Pulmonary artery endothelial cell (primary cell): ENCODE measurements at regions not wholly inside any gene's neighbourhood (a gene's known extent, or its start where the extent isn't known, plus 50 kb on each side); places are given as distances from the start of the nearest gene placed in this dataset.

ENCODE experiments used
- DNase-seq: peaks from one replicate; pipeline ENCODE4 v3.0.0-alpha.2; 2011; ENCODE audit warnings: low read depth, low spot score

DNA sequence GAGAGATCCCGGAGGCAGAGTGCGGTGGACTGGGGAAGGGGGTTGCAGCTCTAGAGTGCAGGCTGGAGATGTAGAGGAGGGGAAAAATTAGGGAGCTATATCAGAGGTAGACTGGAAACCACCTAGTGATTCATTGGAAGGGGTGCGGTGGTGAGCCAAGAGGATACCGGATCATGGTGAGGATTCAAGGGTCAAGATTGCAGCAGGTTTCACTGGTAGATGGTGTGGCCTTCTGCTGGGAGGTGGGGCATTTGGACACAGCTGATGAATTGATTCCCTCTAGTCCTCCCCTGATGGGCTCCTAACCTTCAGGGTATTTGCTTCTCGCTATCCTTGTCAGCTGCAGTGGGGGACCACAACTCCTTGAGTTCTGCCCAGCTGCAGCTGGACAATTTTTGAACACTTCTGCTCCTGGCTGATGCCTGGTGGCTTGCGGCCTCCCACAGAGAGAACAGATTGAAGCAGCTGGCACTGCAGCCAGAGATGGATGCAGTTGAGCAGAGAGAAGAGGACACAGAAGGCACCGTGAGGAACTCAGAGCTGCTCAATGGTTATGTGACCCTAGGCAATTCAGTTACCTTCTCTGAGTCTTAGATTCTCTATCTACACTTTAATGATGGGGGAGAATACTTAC, 134.4 kb upstream of the ABCA1 start:
- no peak for DNase-seq

DNA sequence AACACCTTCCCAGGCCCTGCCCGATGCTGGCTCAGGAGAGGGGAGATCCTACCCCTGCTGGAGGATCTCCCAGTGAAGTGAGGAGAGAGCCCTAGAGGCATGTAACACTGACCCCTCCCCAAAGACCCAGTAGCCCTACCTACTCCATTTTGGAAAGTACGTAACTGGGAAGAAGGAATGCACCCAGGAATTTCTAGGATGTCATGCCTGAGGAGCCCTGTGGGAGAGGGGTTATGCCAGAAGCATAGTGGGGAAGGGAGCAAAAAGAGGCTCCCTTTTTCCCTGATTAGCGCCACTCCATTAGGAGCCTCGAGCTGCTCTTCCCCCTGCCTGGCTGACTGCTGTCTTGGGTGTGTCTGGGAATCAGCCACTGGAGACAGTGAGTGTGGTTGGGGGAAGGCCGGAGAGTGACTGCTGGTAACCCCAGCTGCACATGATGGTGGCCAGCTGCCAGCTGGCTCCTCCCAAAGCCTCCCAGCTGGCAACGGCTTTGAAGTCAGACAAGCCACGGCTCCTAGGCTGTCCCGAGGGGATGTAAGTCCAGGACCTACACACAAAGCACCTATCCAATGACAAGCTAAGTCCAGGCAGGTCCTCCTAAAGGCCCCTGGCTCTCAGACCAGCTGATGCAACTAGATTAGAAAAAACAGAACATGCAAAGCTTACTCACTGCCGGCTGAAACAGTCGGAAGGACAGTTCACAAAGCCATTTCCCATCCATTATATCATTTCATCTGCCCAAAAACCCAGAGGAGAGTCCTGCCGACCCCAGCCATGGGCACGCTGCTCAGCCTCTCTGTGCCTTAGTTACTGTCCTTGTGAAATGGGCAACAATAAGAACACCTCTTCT, 136.5 kb upstream of the ABCA1 start:
- DNase-seq, result peak; percentile 17

DNA sequence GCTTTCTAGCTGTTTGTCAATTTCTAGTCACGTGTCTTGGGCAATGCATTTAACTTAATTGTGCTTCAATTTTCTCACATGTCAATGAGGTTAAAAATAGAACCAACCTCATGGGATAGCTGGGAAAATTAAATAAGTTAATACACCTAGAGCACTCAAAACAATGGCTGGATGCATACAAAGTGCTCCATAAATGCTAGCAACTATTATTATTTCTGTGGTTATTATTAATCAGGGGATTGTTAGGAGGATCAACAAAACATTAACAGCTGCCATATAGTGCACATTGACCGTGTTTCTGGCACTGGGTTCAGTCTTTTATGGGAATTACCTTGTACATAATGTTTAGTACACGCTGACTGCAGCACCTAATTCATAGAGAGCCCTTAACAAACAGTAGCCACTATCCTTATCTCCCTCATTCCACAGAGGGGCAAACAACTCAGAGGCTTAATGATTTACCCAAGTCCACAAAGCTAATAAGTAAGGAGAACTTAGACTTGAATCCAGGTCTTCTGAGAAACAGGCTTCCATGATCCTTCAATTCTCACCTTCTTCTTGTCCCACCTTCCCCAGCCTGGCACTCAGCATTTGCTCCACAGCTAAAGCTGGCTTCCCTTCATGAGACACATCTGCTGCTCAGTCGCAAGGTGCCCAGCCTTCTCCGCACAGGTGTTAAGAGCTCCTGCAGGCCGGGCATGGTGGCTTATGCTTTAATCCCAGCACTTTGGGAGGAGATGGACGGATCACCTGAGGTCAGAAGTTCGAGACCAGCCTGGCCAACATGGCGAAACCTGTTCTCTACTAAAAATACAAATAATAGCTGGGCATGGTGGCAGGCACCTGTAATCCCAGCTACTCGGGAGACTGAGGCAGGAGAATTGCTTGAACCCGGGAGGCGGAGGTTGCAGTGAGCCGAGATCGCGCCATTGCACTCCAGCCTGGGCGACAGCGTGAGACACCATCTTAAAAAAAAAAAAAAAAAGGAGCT, 137.4 kb upstream of the ABCA1 start:
- DNase-seq, result no peak

DNA sequence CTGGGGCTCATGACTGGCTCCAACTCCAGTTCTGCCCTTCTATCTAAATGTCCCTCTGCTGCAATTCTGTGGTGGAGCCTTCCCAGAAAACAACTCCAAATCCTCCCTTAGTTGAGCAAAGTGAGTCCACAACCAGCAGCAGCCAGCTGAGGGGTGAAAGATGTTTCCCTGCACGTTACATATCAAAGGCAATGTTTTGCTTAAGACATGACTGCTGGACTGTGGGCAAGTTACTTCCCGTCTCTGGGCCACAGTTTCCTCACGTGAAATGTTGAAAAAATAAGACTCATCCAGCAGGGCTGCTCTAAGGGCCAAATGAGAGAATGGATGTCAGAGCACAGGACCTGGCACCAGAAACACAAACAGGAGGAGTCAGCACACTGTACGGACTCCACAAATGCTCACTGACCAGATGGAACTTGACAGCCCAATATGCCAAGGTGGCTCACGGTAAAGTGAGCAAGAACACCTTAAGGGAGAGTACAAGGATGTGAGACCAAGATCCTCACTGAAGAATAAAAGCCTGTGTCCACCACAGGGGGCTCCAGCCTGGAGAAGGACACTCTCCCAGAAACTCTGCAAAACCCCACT, 138.4 kb upstream of the ABCA1 start:
- DNase-seq, result no peak

DNA sequence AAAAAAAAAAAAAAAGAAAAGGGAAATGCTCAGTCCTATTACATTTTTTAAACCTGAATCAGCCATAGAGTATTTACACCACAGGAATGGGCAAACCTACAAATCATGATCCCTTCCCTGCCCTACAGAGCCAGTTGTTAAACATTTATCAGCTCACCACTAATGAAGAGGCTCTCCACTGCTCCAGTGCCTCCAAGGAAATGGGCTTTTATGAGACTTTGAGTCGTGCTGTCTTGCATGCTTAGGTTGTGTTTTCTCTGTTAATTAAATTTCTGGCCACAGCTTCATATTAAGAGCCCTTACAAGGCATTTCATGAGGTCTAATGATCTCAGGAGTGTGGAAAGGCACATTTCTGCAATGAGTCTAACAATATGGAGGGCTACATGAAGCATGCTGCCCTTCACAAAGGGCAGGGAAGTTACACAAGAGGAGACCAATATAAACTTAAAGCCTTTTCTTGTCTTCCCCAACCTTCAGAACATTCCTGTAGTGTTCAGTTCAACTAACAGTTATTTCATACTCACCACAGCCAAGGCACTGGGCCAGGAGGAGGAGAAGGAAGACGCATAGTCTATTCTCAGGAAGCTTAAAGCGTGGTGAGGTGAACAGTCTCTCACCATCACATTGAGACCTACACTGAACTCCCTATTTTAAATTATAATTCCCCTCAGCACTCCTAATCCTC, 140.1 kb upstream of the ABCA1 start:
- no peak for DNase-seq

DNA sequence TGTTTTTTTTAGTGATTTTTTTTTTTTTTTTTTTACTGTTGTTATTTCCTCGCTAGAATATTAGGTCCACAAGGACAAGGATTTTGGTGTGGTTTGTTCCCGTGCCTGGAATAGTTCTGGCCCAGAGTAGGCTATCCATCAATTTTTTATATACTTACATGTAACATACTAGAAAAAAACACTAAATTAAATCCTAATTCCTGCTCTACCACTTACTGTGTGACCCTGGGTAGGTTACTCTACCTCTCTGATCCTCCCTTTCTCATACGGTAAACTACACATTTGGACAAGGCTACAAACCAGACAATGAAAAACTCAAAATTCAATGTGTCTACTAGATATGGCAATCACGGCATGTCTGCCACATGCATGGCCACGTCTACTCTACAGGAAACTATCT, 141.3 kb upstream of the ABCA1 start:
- no peak for DNase-seq

DNA sequence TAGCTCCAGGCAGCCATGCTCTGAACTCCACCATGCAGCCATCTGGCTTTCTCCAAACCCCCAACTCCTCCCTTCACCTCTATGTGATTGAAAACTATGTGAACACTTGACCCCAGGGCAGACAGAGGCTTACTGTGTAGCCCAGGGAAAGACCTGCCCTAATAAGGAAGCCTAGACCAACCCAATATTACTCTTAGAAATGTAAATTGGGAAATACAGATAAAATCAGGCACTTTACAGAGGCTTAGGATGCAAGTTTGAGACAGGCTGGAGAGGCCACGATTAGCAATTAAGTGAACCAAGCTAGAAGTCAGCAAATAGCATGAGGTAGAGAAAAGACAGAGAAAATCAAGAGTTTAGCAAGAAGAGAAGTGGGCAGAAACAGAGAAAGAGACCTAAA, 141.7 kb upstream of the ABCA1 start:
- DNase-seq, result no peak

DNA sequence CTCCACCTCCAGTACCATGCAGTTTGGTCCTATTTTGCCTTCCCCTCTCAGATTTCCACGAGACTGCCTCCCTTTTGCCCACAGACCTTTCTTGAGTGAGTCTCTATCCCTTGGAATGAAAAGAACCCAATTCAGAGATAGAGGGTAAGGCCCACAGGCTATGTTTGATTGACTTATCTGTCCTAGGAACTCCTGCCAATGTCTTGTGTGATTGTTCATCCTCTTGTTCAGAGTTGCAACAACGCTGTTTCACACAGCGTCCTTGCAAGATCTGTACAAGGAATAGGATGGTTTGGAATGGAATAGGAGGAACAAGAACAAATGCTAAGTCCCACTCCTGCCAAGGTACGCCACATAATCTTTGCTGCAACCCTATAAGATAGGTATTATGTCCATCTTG, 142.2 kb upstream of the ABCA1 start:
- no peak for DNase-seq

DNA sequence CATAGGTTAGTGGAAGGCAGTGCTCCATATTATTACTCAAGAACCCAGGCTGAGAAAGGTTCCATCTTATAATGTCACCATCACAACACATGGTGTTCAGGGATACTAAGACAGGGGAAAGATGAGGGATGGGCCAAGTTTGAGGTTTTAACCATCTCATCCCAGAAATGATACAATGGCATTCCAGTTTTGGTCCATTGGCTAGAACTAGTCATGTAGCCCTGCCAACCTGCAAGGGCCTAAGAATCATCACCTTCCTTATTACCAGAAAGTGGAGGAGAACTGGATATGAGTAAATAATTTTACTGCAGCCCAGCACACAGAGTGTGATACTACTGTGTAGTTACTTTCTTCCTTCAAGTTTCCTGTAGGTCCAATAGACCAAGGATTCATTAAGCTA, 144.5 kb upstream of the ABCA1 start:
- DNase-seq, result no peak

DNA sequence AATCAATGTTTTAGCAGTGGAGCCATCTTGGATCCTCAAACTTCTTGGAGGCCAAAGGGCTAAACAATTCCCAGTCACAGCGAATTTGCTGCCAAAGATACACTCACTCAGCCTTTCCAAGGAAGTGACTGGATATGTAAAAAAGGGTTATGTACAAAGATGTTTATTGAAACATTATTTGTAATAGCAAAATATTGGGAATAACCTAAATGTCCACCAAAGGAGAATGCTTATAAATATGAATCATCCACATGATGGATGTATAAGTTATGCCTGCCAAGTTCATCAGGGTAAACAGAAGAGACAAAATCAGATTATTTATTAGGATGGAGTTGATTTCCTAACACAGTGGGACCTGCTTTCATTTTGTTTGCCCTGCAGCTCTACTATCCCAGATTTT, 145.2 kb upstream of the ABCA1 start:
- no peak for DNase-seq

DNA sequence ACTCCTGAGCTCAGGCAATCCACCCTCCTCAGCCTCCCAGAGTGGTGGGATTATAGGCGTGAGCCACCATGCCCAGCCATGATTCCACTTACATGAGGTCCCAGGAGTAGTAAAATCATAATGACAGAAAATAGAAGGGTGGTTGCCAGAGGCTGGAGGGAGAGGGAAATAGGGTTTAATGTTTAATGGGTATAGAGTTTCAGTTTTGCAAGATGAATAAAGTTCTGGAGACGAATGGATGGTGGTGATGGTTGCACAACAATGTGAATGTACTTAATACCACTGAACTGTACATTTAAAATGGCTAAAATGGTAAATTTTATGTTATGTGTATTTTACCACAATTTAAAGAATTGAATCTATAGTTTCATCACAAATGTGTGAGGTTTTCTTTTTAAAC, 146.5 kb upstream of the ABCA1 start:
- DNase-seq, result no peak

DNA sequence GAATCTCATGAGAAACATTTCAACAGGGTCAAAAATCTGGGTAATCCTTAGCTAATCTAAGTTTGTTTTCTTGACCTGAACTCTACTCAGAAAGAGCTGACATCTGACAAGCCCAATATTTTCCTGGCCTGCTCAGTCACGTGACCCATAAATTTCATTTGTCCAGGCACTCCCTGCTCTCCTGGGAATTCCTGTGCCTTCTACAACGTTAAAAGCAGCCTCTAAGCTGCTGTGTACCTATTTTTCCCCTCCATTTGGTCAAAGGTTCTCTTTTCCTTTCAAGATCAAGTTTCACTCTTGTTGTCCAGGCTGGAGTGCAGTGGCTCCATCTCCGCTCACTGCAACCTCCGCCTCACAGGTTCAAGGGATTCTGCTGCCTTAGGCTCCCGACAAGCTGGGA, 148.8 kb upstream of the ABCA1 start:
- no peak for DNase-seq

DNA sequence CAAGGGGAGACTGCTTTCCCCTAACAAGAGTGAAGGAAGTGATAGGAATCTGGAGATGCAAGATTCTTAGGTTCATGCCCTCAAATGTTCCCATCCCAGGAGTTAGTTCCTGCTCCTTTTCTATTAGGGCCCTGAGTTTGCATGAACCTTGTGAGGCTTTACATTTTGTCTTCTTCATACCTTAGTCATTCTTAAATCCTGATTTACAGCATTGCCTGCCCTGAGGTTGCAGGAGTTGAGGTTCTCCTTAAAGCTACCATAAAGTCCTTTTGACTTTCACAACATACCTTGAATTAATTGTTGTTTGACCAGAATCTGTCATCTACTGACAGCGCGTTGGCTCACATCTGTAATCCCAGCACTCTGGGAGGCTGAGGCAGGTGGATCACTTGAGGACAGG, 151.5 kb upstream of the ABCA1 start:
- no peak for DNase-seq

DNA sequence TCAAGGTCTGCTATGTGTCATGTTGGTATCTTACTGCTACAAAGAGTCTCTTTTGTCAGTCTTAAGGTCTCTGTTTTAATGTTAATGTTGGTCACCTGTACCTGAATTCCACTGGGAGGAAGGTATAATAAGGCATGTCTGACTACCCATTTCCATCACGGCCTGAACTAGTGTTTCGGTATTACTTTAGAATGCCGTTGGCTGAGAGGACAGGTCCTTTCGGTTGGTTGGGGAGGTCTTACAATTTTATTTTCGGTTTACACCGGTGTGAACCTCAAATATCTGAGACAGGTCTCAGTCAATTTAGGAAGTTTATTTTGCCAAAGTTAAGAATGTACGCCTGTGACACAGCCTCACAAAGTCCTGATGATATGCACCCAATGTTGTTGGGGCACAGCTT, 154.9 kb upstream of the ABCA1 start:
- DNase-seq, result no peak

DNA sequence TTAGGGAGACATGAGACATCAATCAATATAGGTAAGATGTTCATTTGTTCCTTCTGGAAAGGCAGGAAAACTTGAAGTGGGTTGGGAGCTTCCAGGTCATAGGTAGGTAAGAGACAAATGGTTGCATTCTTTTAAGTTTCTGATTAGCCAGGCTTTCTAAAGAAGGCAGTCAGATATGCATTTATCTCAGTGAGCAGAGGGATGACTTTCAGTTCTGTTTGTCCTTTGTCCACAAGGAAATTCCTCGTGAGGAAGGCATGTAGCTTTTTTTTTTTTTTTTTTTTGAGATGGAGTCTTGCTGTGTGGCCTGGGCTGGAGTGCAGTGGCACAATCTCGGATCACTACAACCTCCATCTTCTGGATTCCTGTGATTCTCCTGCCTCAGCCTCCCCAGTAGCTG, 155.3 kb upstream of the ABCA1 start:
- no peak for DNase-seq

DNA sequence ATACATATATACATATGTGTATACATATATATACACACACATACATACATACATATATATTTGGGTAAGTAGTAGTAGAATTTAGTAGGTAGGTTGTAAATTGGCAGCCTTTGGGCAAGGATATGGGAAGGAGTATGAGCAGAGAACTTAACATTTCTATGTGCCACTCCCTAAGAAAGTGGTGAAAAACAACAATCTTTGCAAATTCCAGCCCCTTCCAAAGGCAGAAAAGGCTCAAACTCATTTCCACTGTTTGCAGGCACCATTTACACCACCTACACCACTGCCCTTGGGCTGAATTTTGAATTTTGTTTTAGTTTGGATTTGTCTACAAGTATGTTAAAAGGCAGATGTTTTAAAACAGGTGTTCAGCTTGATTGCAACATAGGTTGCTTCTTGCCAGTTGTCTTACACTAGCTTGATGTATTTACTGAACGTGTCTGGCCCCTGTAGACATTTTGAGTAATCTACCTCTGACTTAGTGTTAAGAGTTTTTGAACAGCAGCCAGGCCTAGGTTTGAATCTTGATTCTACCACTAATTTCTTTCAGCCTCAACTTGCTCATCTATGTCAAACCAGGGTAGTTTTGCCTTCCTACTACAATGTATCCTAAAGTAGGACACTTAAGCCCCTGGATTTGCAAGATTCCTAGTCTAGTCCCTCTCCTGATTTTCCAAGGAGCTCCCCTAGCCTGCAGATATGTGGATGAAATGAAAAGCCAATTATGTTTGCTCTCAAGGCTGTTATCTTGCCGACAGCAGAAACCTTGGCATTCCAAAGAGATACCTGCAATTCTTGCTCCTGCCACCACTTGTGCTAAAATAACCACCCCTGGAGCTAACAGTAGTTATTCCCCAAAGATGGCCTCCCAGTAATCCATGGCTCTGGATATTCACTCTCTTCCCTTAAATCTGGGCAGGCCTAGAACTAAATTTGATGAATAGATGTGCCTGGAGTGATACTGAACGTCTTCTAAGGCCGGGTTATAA, 156.2 kb upstream of the SLC44A1 start:
- DNase-seq, result no peak

DNA sequence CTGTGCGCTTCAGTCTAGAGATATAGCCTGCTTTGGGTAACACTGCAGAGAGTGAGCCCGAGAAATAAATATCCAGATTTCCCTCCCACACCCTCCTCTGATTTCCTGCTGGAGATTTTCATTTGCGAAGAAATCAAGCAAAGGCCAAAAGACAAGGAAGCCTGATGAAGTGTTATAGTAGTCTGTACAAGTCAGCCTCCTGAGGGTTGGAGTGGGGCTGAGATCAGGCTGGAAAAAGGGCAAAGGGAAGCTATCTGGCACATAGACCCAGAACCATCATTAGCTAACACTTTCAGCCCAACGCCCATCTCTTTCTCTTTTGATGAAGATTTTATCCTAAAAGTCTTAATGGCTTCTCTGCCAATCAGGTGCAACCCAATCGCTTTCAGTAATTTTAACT, 154.6 kb upstream of the SLC44A1 start:
- DNase-seq, result no peak

DNA sequence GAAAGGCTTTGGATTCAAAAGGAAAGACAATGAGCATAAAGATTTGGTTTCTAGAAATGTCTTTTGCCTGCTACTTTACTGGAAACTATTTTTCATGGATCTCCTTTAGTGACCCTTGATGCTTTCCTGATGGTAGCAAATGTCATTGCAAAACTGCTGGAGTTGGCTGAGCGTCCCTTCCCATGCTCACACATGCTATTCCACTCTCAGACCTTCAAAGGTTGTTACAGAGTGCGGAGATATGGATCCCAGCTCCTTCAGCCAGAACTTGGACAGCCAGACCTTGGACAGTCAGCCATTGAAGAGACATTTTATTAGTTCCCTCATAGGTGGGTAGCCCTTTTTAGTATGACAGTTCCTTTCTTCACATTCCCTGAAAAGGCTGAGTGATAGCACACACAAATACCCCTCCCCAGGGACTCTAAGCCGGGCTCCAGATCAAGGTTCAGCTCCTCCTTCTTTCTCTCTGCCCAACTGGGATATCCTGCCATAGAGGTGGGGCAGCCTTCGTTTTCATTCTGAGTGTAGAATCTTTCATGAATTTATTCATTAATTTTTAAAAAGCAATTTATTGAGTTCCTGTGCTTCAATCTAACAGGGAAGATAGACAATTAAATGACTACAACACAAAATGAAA, 153.3 kb upstream of the SLC44A1 start:
- no peak for DNase-seq

DNA sequence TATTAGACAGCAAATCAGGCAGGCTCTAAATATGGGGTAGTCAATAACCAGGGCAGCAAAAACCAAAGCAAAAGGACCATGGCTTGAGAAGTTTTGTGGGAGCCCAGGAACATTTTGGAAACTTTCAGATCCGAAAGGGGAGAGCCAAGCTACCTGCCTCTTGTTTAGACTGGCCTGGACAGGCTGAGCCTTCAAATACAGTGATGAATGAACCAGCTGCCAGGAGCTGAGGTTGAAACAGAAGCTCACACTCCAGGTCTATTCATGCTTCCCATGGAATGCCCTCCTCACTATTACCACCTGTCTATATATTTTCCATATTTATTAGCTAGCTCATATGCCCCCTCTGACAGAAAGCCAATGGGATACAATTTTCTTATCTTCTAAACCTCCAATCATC, 150.8 kb upstream of the SLC44A1 start:
- no peak for DNase-seq
